ENCODE measurements at regions not wholly inside any gene's neighbourhood (a gene's known extent, or its start where the extent isn't known, plus 50 kb on each side); places are given as distances from the start of the nearest gene placed in this dataset.

GRCh38 chr3:117122609-117123008 is 413.0 kb downstream of the TUSC7 start:
- H3K27me3 ChIP-seq (ENCODE audit: control insufficient read depth in 2 of 2, insufficient read depth in 2 of 2, low read length in 2 of 2) = no peaks in the 10 kb centered on the region
- intact Hi-C loops (cut with micrococcal nuclease) = no loop called here
- H3K36me3 ChIP-seq (ENCODE audit: control insufficient read depth in 2 of 3, insufficient read depth in 3 of 3, low read length in 3 of 3) = no peaks in the 10 kb centered on the region
- Mint-ChIP-seq H3K27ac (no peak overlapping the region), H3K4me1 (no peaks in the 10 kb centered on the region), H3K27me3 (no peaks in the 10 kb centered on the region), H3K4me3 (no peak overlapping the region), H3K36me3 (peaks cover 0 to 4% (median 0%) of the 10 kb centered on the region in 5 donors), H3K9me3 (peaks cover 0 to under 1% (median 0%) of the 10 kb centered on the region in 11 donors)
- no peak overlapping the region for H3K4me3 ChIP-seq (ENCODE audit: low read length)
- no peaks in the 10 kb centered on the region for H3K4me1 ChIP-seq (ENCODE audit: control insufficient read depth in 2 of 2, insufficient read depth in 2 of 2, low read length in 2 of 2)
- ChIA-PET POLR2A (no interaction called here), CTCF (no interaction called here)
- no peak for ATAC-seq
- no peak overlapping the region for H3K27ac ChIP-seq (ENCODE audit: low read depth, low read length)
- no peaks in the 10 kb centered on the region for H3K9me3 ChIP-seq (ENCODE audit: control insufficient read depth in 2 of 3, low read length in 3 of 3)
- no peak for DNase-seq

- peaks cover 0 to 3% (median 0%) of the 10 kb centered on the region in 5 donors for H3K27me3 Mint-ChIP-seq
- POLR2A ChIA-PET = no interaction called here
Measured at GRCh38 chr3:117126460-117126859, 416.9 kb downstream of the TUSC7 start.

GRCh38 chr3:117126946-117127546 is 417.5 kb downstream of the TUSC7 start:
- ChIA-PET POLR2A (no interaction called here), CTCF (no interaction called here)
- DNase-seq = no peak
- no peak overlapping the region for H3K27ac Mint-ChIP-seq
- H3K4me1 ChIP-seq (ENCODE audit: control insufficient read depth in 2 of 2, insufficient read depth in 2 of 2, low read length in 2 of 2) = no peaks in the 10 kb centered on the region
- H3K27me3 ChIP-seq (ENCODE audit: control insufficient read depth in 2 of 2, insufficient read depth in 2 of 2, low read length in 2 of 2) = no peaks in the 10 kb centered on the region
- H3K9me3 Mint-ChIP-seq = peaks cover 0 to 2% (median 0%) of the 10 kb centered on the region in 11 donors
- no peak overlapping the region for H3K4me3 ChIP-seq (ENCODE audit: low read length)
- H3K27me3 Mint-ChIP-seq = peaks cover 0 to 3% (median 0%) of the 10 kb centered on the region in 5 donors
- intact Hi-C loops (cut with micrococcal nuclease) = no loop called here
- H3K27ac ChIP-seq (ENCODE audit: low read depth, low read length) = no peak overlapping the region
- no peaks in the 10 kb centered on the region for H3K36me3 Mint-ChIP-seq
- H3K9me3 ChIP-seq (ENCODE audit: control insufficient read depth in 2 of 3, low read length in 3 of 3) = no peaks in the 10 kb centered on the region
- H3K36me3 ChIP-seq (ENCODE audit: control insufficient read depth in 2 of 3, insufficient read depth in 3 of 3, low read length in 3 of 3) = no peaks in the 10 kb centered on the region
- no peak for ATAC-seq
- no peaks in the 10 kb centered on the region for H3K4me1 Mint-ChIP-seq
- H3K4me3 Mint-ChIP-seq = no peak overlapping the region

More at GRCh38 chr3:117126460-117126859, 416.9 kb downstream of the TUSC7 start:
- Histone ChIP-seq H3K36me3 (ENCODE audit: control insufficient read depth in 2 of 3, insufficient read depth in 3 of 3, low read length in 3 of 3) (no peaks in the 10 kb centered on the region), H3K4me3 (ENCODE audit: low read length) (no peak overlapping the region), H3K27ac (ENCODE audit: low read depth, low read length) (no peak overlapping the region), H3K27me3 (ENCODE audit: control insufficient read depth in 2 of 2, insufficient read depth in 2 of 2, low read length in 2 of 2) (no peaks in the 10 kb centered on the region), H3K9me3 (ENCODE audit: control insufficient read depth in 2 of 3, low read length in 3 of 3) (no peaks in the 10 kb centered on the region), H3K4me1 (ENCODE audit: control insufficient read depth in 2 of 2, insufficient read depth in 2 of 2, low read length in 2 of 2) (no peaks in the 10 kb centered on the region)
- peaks cover 0 to 2% (median 0%) of the 10 kb centered on the region in 11 donors for H3K9me3 Mint-ChIP-seq
- no peak for ATAC-seq
- H3K4me3 Mint-ChIP-seq = no peak overlapping the region
- CTCF ChIA-PET = no interaction called here
- no peaks in the 10 kb centered on the region for H3K4me1 Mint-ChIP-seq
- DNase-seq = no peak
- intact Hi-C loops (cut with micrococcal nuclease) = no loop called here
- H3K27ac Mint-ChIP-seq = no peak overlapping the region
- H3K36me3 Mint-ChIP-seq = no peaks in the 10 kb centered on the region

GRCh38 chr3:117128133-117128532 is 418.6 kb downstream of the TUSC7 start:
- Histone ChIP-seq H3K9me3 (ENCODE audit: control insufficient read depth in 2 of 3, low read length in 3 of 3) (no peaks in the 10 kb centered on the region), H3K36me3 (ENCODE audit: control insufficient read depth in 2 of 3, insufficient read depth in 3 of 3, low read length in 3 of 3) (no peaks in the 10 kb centered on the region), H3K27me3 (ENCODE audit: control insufficient read depth in 2 of 2, insufficient read depth in 2 of 2, low read length in 2 of 2) (no peaks in the 10 kb centered on the region), H3K4me1 (ENCODE audit: control insufficient read depth in 2 of 2, insufficient read depth in 2 of 2, low read length in 2 of 2) (no peaks in the 10 kb centered on the region), H3K27ac (ENCODE audit: low read depth, low read length) (no peak overlapping the region), H3K4me3 (ENCODE audit: low read length) (no peak overlapping the region)
- H3K27ac Mint-ChIP-seq = no peak overlapping the region
- no peaks in the 10 kb centered on the region for H3K36me3 Mint-ChIP-seq
- POLR2A ChIA-PET = no interaction called here
- DNase-seq (no peak), ATAC-seq (no peak)
- peaks cover 0 to 3% (median 0%) of the 10 kb centered on the region in 5 donors for H3K27me3 Mint-ChIP-seq
- CTCF ChIA-PET = no interaction called here
- intact Hi-C loops (cut with micrococcal nuclease) = no loop called here
- no peaks in the 10 kb centered on the region for H3K4me1 Mint-ChIP-seq
- H3K4me3 Mint-ChIP-seq = no peak overlapping the region
- H3K9me3 Mint-ChIP-seq = peaks cover 0 to 3% (median 0%) of the 10 kb centered on the region in 11 donors

GRCh38 chr3:117128872-117129271 is 419.3 kb downstream of the TUSC7 start:
- Mint-ChIP-seq H3K27ac (no peak overlapping the region), H3K4me1 (no peaks in the 10 kb centered on the region), H3K27me3 (peaks cover 0 to 3% (median 0%) of the 10 kb centered on the region in 5 donors), H3K36me3 (no peaks in the 10 kb centered on the region), H3K9me3 (peaks cover 0 to 9% (median 0%) of the 10 kb centered on the region in 11 donors), H3K4me3 (no peak overlapping the region)
- Histone ChIP-seq H3K9me3 (ENCODE audit: control insufficient read depth in 2 of 3, low read length in 3 of 3) (no peaks in the 10 kb centered on the region), H3K27ac (ENCODE audit: low read depth, low read length) (no peak overlapping the region), H3K4me3 (ENCODE audit: low read length) (no peak overlapping the region), H3K36me3 (ENCODE audit: control insufficient read depth in 2 of 3, insufficient read depth in 3 of 3, low read length in 3 of 3) (no peaks in the 10 kb centered on the region), H3K27me3 (ENCODE audit: control insufficient read depth in 2 of 2, insufficient read depth in 2 of 2, low read length in 2 of 2) (no peaks in the 10 kb centered on the region), H3K4me1 (ENCODE audit: control insufficient read depth in 2 of 2, insufficient read depth in 2 of 2, low read length in 2 of 2) (no peaks in the 10 kb centered on the region)
- no peak for DNase-seq
- CTCF ChIA-PET = no interaction called here
- POLR2A ChIA-PET = no interaction called here
- intact Hi-C loops (cut with micrococcal nuclease) = no loop called here
- ATAC-seq = no peak

GRCh38 chr3:117129516-117129915 is 419.9 kb downstream of the TUSC7 start:
- ATAC-seq (no peak), DNase-seq (no peak)
- Mint-ChIP-seq H3K4me1 (no peaks in the 10 kb centered on the region), H3K27me3 (peaks cover 0 to 3% (median 0%) of the 10 kb centered on the region in 5 donors), H3K9me3 (peaks cover 0 to 9% (median 0%) of the 10 kb centered on the region in 11 donors), H3K4me3 (no peak overlapping the region), H3K36me3 (no peaks in the 10 kb centered on the region), H3K27ac (no peak overlapping the region)
- Histone ChIP-seq H3K9me3 (ENCODE audit: control insufficient read depth in 2 of 3, low read length in 3 of 3) (no peaks in the 10 kb centered on the region), H3K4me1 (ENCODE audit: control insufficient read depth in 2 of 2, insufficient read depth in 2 of 2, low read length in 2 of 2) (no peaks in the 10 kb centered on the region), H3K27me3 (ENCODE audit: control insufficient read depth in 2 of 2, insufficient read depth in 2 of 2, low read length in 2 of 2) (no peaks in the 10 kb centered on the region), H3K27ac (ENCODE audit: low read depth, low read length) (no peak overlapping the region), H3K36me3 (ENCODE audit: control insufficient read depth in 2 of 3, insufficient read depth in 3 of 3, low read length in 3 of 3) (no peaks in the 10 kb centered on the region), H3K4me3 (ENCODE audit: low read length) (no peak overlapping the region)
- ChIA-PET POLR2A (no interaction called here), CTCF (no interaction called here)
- intact Hi-C loops (cut with micrococcal nuclease) = no loop called here

GRCh38 chr3:117130222-117130621 is 420.6 kb downstream of the TUSC7 start:
- intact Hi-C loops (cut with micrococcal nuclease) = no loop called here
- Histone ChIP-seq H3K4me3 (ENCODE audit: low read length) (no peak overlapping the region), H3K4me1 (ENCODE audit: control insufficient read depth in 2 of 2, insufficient read depth in 2 of 2, low read length in 2 of 2) (no peaks in the 10 kb centered on the region), H3K27ac (ENCODE audit: low read depth, low read length) (no peak overlapping the region), H3K36me3 (ENCODE audit: control insufficient read depth in 2 of 3, insufficient read depth in 3 of 3, low read length in 3 of 3) (no peaks in the 10 kb centered on the region), H3K9me3 (ENCODE audit: control insufficient read depth in 2 of 3, low read length in 3 of 3) (no peaks in the 10 kb centered on the region), H3K27me3 (ENCODE audit: control insufficient read depth in 2 of 2, insufficient read depth in 2 of 2, low read length in 2 of 2) (no peaks in the 10 kb centered on the region)
- POLR2A ChIA-PET = no interaction called here
- no peaks in the 10 kb centered on the region for H3K4me1 Mint-ChIP-seq
- peaks cover 0 to 3% (median 0%) of the 10 kb centered on the region in 5 donors for H3K27me3 Mint-ChIP-seq
- H3K9me3 Mint-ChIP-seq = peaks cover 0 to 9% (median 0%) of the 10 kb centered on the region in 11 donors
- ATAC-seq (no peak), DNase-seq (no peak)
- H3K4me3 Mint-ChIP-seq = no peak overlapping the region
- H3K27ac Mint-ChIP-seq = no peak overlapping the region
- CTCF ChIA-PET = no interaction called here
- no peaks in the 10 kb centered on the region for H3K36me3 Mint-ChIP-seq

Data from naive thymus-derived CD4-positive, alpha-beta T cell (primary cell).